GM12891 (cell line): ENCODE measurements at regions not wholly inside any gene's neighbourhood (a gene's known extent, or its start where the extent isn't known, plus 50 kb on each side); places are given as distances from the start of the nearest gene placed in this dataset.

Experiments used
- DNase-seq: peaks from one replicate; pipeline ENCODE4 v3.0.0; 2011; ENCODE audit warnings: low spot score; ENCODE audit not compliant: insufficient read length
- FAIRE-seq: peaks from 2 replicates; lab custom pipeline; 2011; peaks lifted over from hg19 to GRCh38; lab: Jason Lieb, UNC
- PAX5 ChIP-seq: IDR thresholded peaks from 2 replicates; pipeline ENCODE4 v1.6.1; 2011; ENCODE audit warnings: low read length, moderate library complexity, mild to moderate bottlenecking; ENCODE audit not compliant: insufficient read depth, severe bottlenecking
- POLR2A ChIP-seq: IDR thresholded peaks from 2 replicates; pipeline ENCODE4 v1.6.1; 2011; ENCODE audit warnings: low read depth, low read length, control low read depth
- POLR2AphosphoS5 ChIP-seq: IDR thresholded peaks from 2 replicates; pipeline ENCODE4 v1.6.1; 2011; ENCODE audit warnings: low read depth, low read length, control low read depth
- POU2F2 ChIP-seq: IDR thresholded peaks from 2 replicates; pipeline ENCODE4 v1.6.1; 2011; ENCODE audit warnings: low read depth, mild to moderate bottlenecking, control low read depth, low read length, moderate library complexity
- SPI1 ChIP-seq: IDR thresholded peaks from 2 replicates; pipeline ENCODE4 v1.6.1; 2011; ENCODE audit warnings: low read depth, low read length, control low read depth
- TAF1 ChIP-seq: IDR thresholded peaks from 2 replicates; pipeline ENCODE4 v1.6.1; 2011; ENCODE audit warnings: low read depth, low read length, control low read depth

DNA sequence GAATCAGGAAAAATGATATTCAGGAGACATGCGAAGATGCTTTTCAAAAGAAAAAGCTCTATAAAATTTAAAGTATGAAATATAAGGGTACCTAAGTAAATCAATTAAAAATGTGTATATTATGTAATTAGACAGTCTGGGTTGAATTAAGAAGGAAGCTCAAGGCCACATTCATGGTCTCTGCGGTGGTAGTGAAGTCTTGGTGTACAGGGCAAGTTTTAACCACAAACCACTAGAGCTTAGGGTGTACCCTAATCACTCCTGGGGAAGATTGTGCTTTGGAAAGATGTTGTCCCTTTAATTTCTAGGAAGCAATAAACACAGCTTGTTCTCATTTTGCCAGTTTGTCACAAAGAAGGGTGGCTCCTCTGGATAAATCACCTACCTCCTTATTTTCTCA, 287.2 kb upstream of the ZNF608 start:
- TF ChIP-seq POU2F2 (no peak), SPI1 (no peak), TAF1 (no peak), PAX5 (no peak), POLR2A (no peak)
- DNase-seq (no peak), FAIRE-seq (no peak)

DNA sequence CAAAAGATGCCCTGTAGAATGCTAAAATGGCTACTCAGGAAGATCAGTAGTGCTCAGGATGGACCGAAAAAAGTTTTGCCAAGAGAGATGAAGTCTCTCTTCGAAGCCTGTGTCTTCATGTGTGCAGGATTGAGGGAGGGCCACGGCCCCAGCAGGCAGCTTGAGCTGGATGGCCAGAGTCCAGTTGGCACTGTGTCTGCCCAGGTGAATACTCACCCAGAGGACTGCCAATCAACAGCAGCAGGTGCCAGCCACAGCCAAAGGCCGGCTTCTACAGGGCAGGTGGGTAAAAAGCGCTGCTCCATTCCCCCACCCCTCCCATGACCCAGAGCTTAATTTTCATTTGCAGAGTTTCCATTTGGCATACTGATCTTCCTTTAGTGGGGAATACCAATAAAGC, 287.9 kb upstream of the ZNF608 start:
- TF ChIP-seq POLR2A (no peak), POU2F2 (no peak), TAF1 (no peak), POLR2AphosphoS5 (no peak), PAX5 (no peak), SPI1 (no peak)
- DNase-seq: no peak
- no peak for FAIRE-seq

DNA sequence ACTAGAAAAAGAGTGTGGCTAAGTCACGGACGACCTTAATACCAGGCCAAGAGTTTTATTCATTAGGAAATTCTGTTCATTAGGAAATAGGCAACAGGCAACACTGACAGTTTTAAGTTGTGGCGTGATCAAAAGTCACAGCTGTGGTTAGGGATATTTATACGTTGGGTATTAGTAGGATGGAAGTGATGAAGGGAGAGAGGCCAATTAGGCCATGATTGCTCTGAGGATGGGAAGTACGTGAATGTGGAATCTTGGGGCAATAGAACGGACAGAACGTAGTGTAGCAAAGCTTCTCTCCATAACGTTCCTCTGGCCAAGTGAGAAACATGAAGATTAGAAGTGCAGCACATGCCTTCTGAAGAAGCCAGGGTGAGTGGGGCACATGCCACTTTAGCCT, 290.1 kb upstream of the ZNF608 start:
- DNase-seq (no peak), FAIRE-seq (no peak)
- no peak for TF ChIP-seq POLR2A
- TF ChIP-seq TAF1: no peak
- TF ChIP-seq SPI1: no peak
- no peak for TF ChIP-seq POU2F2
- no peak for TF ChIP-seq PAX5
- no peak for TF ChIP-seq POLR2AphosphoS5

GRCh38 chr5:125037020-125037419, 290.6 kb upstream of the ZNF608 start:
- TF ChIP-seq PAX5 (no peak), POLR2A (no peak), POLR2AphosphoS5 (no peak), TAF1 (no peak), SPI1 (peak; percentile 68)
- DNase-seq (no peak), FAIRE-seq (no peak)

GRCh38 chr5:125037530-125037929, 291.1 kb upstream of the ZNF608 start:
- no peak for DNase-seq
- TF ChIP-seq PAX5 (no peak), TAF1 (no peak), SPI1 (no peak), POLR2A (no peak)
- FAIRE-seq: no peak

GRCh38 chr5:125038477-125038876, 292.0 kb upstream of the ZNF608 start:
- FAIRE-seq (no peak), DNase-seq (no peak)
- no peak for TF ChIP-seq PAX5
- no peak for TF ChIP-seq TAF1
- no peak for TF ChIP-seq SPI1
- TF ChIP-seq POLR2AphosphoS5: no peak

DNA sequence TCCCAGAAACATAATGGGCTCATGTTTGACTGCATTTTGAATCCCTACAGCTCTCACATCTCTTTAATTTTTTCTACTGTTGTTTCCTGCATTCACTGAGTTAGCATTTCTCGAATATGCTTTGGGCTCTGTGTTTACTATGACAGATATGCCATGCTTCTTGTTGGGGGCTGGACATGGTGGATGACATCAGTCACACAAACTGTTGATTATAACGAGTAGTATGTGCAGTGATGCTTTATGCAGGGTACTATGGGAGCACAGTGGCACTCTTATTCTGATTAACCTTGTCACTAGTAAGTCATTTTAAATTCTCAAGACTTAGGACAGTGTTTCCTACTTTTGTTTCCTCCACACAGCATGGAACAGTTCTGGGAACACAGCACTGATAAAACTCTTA, 295.4 kb upstream of the ZNF608 start:
- TF ChIP-seq POLR2AphosphoS5 (no peak), PAX5 (no peak)
- no peak for DNase-seq
- peak; percentile 26 for FAIRE-seq

DNA sequence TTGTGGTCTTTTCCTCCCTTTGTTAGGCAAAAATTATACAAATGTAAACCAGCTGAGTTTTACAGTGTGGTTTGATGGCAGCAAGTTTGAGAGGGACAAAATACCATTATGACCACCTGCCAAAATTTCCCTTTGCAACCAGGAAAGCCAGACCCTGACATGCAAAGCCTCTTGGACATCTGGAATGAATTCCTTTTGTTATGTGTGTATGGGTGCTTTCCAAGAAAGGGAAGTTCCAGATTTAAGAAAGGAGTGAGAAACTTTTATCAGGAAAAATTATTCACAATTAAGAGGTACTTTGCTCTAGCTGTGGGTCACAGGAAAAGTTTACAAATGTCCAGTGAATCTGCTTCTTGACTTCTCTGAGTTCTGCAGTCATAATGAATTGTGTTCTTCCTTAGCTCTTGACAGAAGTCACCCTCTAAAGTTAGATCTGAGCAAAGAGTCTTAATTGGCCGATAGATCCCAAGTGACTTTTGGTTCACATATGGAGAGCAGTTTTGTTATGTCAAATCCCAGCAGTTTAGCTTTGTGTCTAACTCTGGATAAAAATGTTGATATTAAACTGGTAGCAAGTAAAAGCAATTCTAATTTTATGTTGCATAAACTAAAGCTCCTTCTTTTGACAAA, 295.9 kb upstream of the ZNF608 start:
- FAIRE-seq: no peak
- no peak for TF ChIP-seq POLR2AphosphoS5
- no peak for DNase-seq

- TF ChIP-seq PAX5 (no peak), POU2F2 (no peak), TAF1 (no peak)
- DNase-seq (no peak), FAIRE-seq (no peak)
These were observed 297.4 kb upstream of the ZNF608 start for GRCh38 chr5:125043781-125044391.

- DNase-seq: no peak
- FAIRE-seq: no peak
- no peak for TF ChIP-seq SPI1
- no peak for TF ChIP-seq TAF1
These were observed 298.2 kb upstream of the ZNF608 start for GRCh38 chr5:125044491-125045282.

- DNase-seq (no peak), FAIRE-seq (no peak)
- TF ChIP-seq POU2F2 (no peak), POLR2AphosphoS5 (no peak), POLR2A (no peak), TAF1 (no peak)
These were observed 299.2 kb upstream of the ZNF608 start for GRCh38 chr5:125045646-125046045.
